Fibroblast of lung (primary cell): ENCODE measurements at regions not wholly inside any gene's neighbourhood (a gene's known extent, or its start where the extent isn't known, plus 50 kb on each side); places are given as distances from the start of the nearest gene placed in this dataset.

Experiments
- DNase-seq, 2 donors: peaks; one replicate each; pipeline versions ENCODE4 v3.0.0 to v3.0.0-alpha.2; 2010; ENCODE audit warnings: low read depth in 2 of 2
- H2AFZ ChIP-seq: 2 replicates; pipeline ENCODE4 v1.5.1; 2012; ENCODE audit warnings: low read length, control low read depth, inconsistent platforms
- H3K27ac ChIP-seq: 2 replicates; pipeline ENCODE4 v1.5.1; 2011; ENCODE audit warnings: low read length, control low read depth; ENCODE audit not compliant: insufficient read depth
- H3K27me3 ChIP-seq: 2 replicates; pipeline ENCODE4 v1.5.1; 2011; ENCODE audit warnings: mild to moderate bottlenecking, low read length; ENCODE audit not compliant: control insufficient read depth, insufficient read depth
- H3K36me3 ChIP-seq: 2 replicates; pipeline ENCODE4 v1.5.1; 2011; ENCODE audit warnings: low read length; ENCODE audit not compliant: control insufficient read depth, insufficient read depth
- H3K4me1 ChIP-seq: 2 replicates; pipeline ENCODE4 v1.5.1; 2011; ENCODE audit warnings: low read length; ENCODE audit not compliant: control insufficient read depth, insufficient read depth; ENCODE audit errors: extremely low read depth
- H3K4me2 ChIP-seq: 2 replicates; pipeline ENCODE4 v1.5.1; 2011; ENCODE audit warnings: low read length, control low read depth; ENCODE audit not compliant: insufficient read depth; ENCODE audit errors: extremely low read depth
- H3K4me3 ChIP-seq, 4 experiments: fragments of 200-600 bp in 1 of 4; sonication (generic) in 1 of 4; replicated peaks in 1 of 4; 2 replicates each; pipeline ENCODE4 v1.5.1; 2011 to 2016; ENCODE audit warnings: low read length in 4 of 4, low read depth in 3 of 4, mild to moderate bottlenecking in 3 of 4, control low read depth in 2 of 4, inconsistent platforms in 1 of 4, mixed read lengths in 1 of 4; ENCODE audit not compliant: insufficient read depth in 1 of 4; ENCODE audit errors: control extremely low read depth in 1 of 4
- H3K79me2 ChIP-seq: 2 replicates; pipeline ENCODE4 v1.5.1; 2012; ENCODE audit warnings: mild to moderate bottlenecking, low read length, inconsistent platforms; ENCODE audit not compliant: control insufficient read depth, insufficient read depth
- H3K9ac ChIP-seq: 2 replicates; pipeline ENCODE4 v1.5.1; 2011; ENCODE audit warnings: mild to moderate bottlenecking, low read length, control low read depth; ENCODE audit not compliant: insufficient read depth
- H3K9me3 ChIP-seq: 2 replicates; pipeline ENCODE4 v1.5.1; 2012; ENCODE audit warnings: low read depth, low read length; ENCODE audit not compliant: control insufficient read depth, insufficient read depth
- H4K20me1 ChIP-seq: 2 replicates; pipeline ENCODE4 v1.5.1; 2011; ENCODE audit warnings: low read length; ENCODE audit not compliant: control insufficient read depth, insufficient read depth; ENCODE audit errors: extremely low read depth
- CTCF ChIP-seq, 2 donors: IDR thresholded peaks in 1 of 2; conservative IDR thresholded peaks in 1 of 2; 1 replicate in 1 of 2; 2 replicates in 1 of 2; pipeline ENCODE4 v1.5.1; 2011 to 2012; ENCODE audit warnings: low read length in 2 of 2, control low read depth in 1 of 2, inconsistent platforms in 1 of 2, low read depth in 1 of 2, mild to moderate bottlenecking in 1 of 2
- EZH2 ChIP-seq: IDR thresholded peaks from 2 replicates; pipeline ENCODE4 v1.5.1; 2012; ENCODE audit warnings: low read length, control low read depth, mild to moderate bottlenecking; ENCODE audit errors: missing control alignments

GRCh38 chr9:74357577-74357976, 139.6 kb upstream of the RORB start:
- H3K79me2 ChIP-seq, result no peaks in the 10 kb centered on the region
- no peaks in the 10 kb centered on the region for H3K9me3 ChIP-seq
- no peak for DNase-seq
- H3K4me2 ChIP-seq, result no peak overlapping the region
- no peaks in the 10 kb centered on the region for H3K36me3 ChIP-seq
- no peak overlapping the region for H3K9ac ChIP-seq
- H3K4me3 ChIP-seq, result no peak overlapping the region
- H2AFZ ChIP-seq, result no peak overlapping the region
- H4K20me1 ChIP-seq, result no peaks in the 10 kb centered on the region
- TF ChIP-seq EZH2, result no peak
- TF ChIP-seq CTCF (conservative IDR thresholded peaks at IDR 0.05 in 1 of 2, IDR thresholded peaks at IDR 0.05 in 1 of 2; ENCODE audit: low read depth in 1 of 2, low read length in 2 of 2), result no peak
- H3K27ac ChIP-seq, result no peak overlapping the region
- no peaks in the 10 kb centered on the region for H3K4me1 ChIP-seq
- no peaks in the 10 kb centered on the region for H3K27me3 ChIP-seq

GRCh38 chr9:74358959-74359358, 138.2 kb upstream of the RORB start:
- TF ChIP-seq CTCF (conservative IDR thresholded peaks at IDR 0.05 in 1 of 2, IDR thresholded peaks at IDR 0.05 in 1 of 2; ENCODE audit: low read depth in 1 of 2, low read length in 2 of 2), result no peak
- no peak for TF ChIP-seq EZH2
- H4K20me1 ChIP-seq, result no peaks in the 10 kb centered on the region
- no peak overlapping the region for H2AFZ ChIP-seq
- no peak overlapping the region for H3K4me2 ChIP-seq
- no peaks in the 10 kb centered on the region for H3K79me2 ChIP-seq
- H3K4me3 ChIP-seq, result no peak overlapping the region
- no peaks in the 10 kb centered on the region for H3K36me3 ChIP-seq
- no peak overlapping the region for H3K9ac ChIP-seq
- no peaks in the 10 kb centered on the region for H3K4me1 ChIP-seq
- no peak for DNase-seq
- H3K27ac ChIP-seq, result no peak overlapping the region
- no peaks in the 10 kb centered on the region for H3K9me3 ChIP-seq
- H3K27me3 ChIP-seq, result no peaks in the 10 kb centered on the region

GRCh38 chr9:74361508-74361907, 135.6 kb upstream of the RORB start:
- no peak overlapping the region for H3K27ac ChIP-seq
- no peak overlapping the region for H3K4me2 ChIP-seq
- TF ChIP-seq CTCF (conservative IDR thresholded peaks at IDR 0.05 in 1 of 2, IDR thresholded peaks at IDR 0.05 in 1 of 2; ENCODE audit: low read depth in 1 of 2, low read length in 2 of 2) (no peak), EZH2 (no peak)
- H2AFZ ChIP-seq, result no peak overlapping the region
- no peak overlapping the region for H3K9ac ChIP-seq
- H4K20me1 ChIP-seq, result no peaks in the 10 kb centered on the region
- H3K4me3 ChIP-seq, result no peak overlapping the region
- H3K27me3 ChIP-seq, result no peaks in the 10 kb centered on the region
- no peaks in the 10 kb centered on the region for H3K9me3 ChIP-seq
- no peaks in the 10 kb centered on the region for H3K36me3 ChIP-seq
- H3K4me1 ChIP-seq, result no peaks in the 10 kb centered on the region
- H3K79me2 ChIP-seq, result no peaks in the 10 kb centered on the region
- no peak for DNase-seq
